HepG2 (cell line): ENCODE measurements at regions not wholly inside any gene's neighbourhood (a gene's known extent, or its start where the extent isn't known, plus 50 kb on each side); places are given as distances from the start of the nearest gene placed in this dataset.

ENCODE experiments used
- ATF7 ChIP-seq, 2 experiments: fragments of 450-650 bp in 1 of 2; sonication (generic) in 1 of 2; formaldehyde crosslinking in 1 of 2; IDR thresholded peaks; 2 replicates each; pipeline versions ENCODE4 v1.4.0 to v1.6.1; 2016 to 2020; ENCODE audit warnings: antibody characterized with exemption in 1 of 2, mild to moderate bottlenecking in 1 of 2, missing genetic modification reagents in 1 of 2
- CHD4 ChIP-seq: fragments of 200-600 bp; sonication (generic); IDR thresholded peaks from 2 replicates; pipeline ENCODE4 v1.7.0; 2017; ENCODE audit warnings: mild to moderate bottlenecking, low read length, borderline replicate concordance
- ESRRA ChIP-seq: sonication (generic); formaldehyde crosslinking; IDR thresholded peaks from 2 replicates; pipeline ENCODE4 v1.5.1; 2020; ENCODE audit warnings: mild to moderate bottlenecking, low read depth, missing genetic modification reagents
- MYC ChIP-seq: sonication (generic); formaldehyde crosslinking; IDR thresholded peaks from 2 replicates; pipeline ENCODE4 v1.9.0; 2021; ENCODE audit warnings: missing genetic modification reagents, borderline replicate concordance
- POLR2A ChIP-seq, 2 experiments: IDR thresholded peaks; 2 replicates each; pipeline ENCODE4 v1.6.1; 2011; ENCODE audit warnings: low read depth in 2 of 2, low read length in 2 of 2, mild to moderate bottlenecking in 1 of 2, moderate library complexity in 1 of 2; ENCODE audit not compliant: insufficient read depth in 1 of 2
- SP2 ChIP-seq: sonication (generic); formaldehyde crosslinking; IDR thresholded peaks from 2 replicates; pipeline ENCODE4 v1.5.1; 2020; ENCODE audit warnings: mild to moderate bottlenecking, missing genetic modification reagents
- YY1 ChIP-seq: IDR thresholded peaks from 2 replicates; pipeline ENCODE4 v1.6.1; 2011; ENCODE audit warnings: low read length, low read depth, moderate library complexity, mild to moderate bottlenecking; ENCODE audit not compliant: insufficient read depth, insufficient replicate concordance
- ZNF274 ChIP-seq: sonication (generic); formaldehyde crosslinking; IDR thresholded peaks from 2 replicates; pipeline ENCODE4 v1.5.1; 2020; ENCODE audit warnings: mild to moderate bottlenecking, missing genetic modification reagents
- ZNF468 ChIP-seq: sonication (generic); formaldehyde crosslinking; IDR thresholded peaks from 2 replicates; pipeline ENCODE4 v1.8.0; 2022; ENCODE audit warnings: mild to moderate bottlenecking, moderate library complexity, missing genetic modification reagents
- TF ChIP-seq, protein P1 (sequence below): sonication (generic); formaldehyde crosslinking; IDR thresholded peaks from 2 replicates; pipeline ENCODE4 v1.5.0; 2020; ENCODE audit warnings: mild to moderate bottlenecking, missing genetic modification reagents, moderate library complexity
- TF ChIP-seq, protein P2 (sequence below): sonication (generic); formaldehyde crosslinking; IDR thresholded peaks from 2 replicates; pipeline ENCODE4 v1.8.0; 2022; ENCODE audit warnings: mild to moderate bottlenecking, missing genetic modification reagents; ENCODE audit not compliant: insufficient replicate concordance
- TF ChIP-seq, protein P3 (sequence below): sonication (generic); formaldehyde crosslinking; conservative IDR thresholded peaks from 2 replicates; pipeline ENCODE4 v1.5.0; 2020; ENCODE audit warnings: missing genetic modification reagents
- TF ChIP-seq, protein P4 (sequence below), 2 experiments: IDR thresholded peaks; 2 replicates each; pipeline ENCODE4 v1.6.1; 2011 to 2012; ENCODE audit warnings: low read length in 2 of 2, borderline replicate concordance in 1 of 2, low read depth in 1 of 2, mild to moderate bottlenecking in 1 of 2, moderate library complexity in 1 of 2

DNA sequence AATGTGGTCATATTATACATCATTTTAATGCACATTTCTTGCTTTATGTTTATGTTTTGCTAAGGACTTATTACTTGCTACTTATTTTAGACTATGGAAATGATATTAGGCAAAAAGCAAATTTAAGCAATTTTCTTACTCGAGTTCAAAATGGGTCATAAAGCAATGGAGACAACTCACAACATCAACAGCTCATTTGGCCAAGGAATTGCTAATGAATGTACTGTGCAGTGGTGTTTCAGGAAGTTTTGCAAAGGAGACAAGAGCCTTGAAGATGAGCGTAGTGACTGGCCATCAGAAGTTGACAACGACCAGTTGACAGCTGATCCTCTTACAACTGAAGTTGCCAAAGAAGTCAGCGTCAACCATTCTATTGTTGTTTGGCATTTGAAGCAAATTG is 831.8 kb upstream of the SEL1L start:
- TF ChIP-seq ZNF468 (CRISPR knock-in tag) (no peak), CHD4 (no peak), YY1 (no peak), ATF7 (IDR thresholded peaks at IDR 0.05) (no peak), ATF7 (CRISPR knock-in tag; IDR thresholded peaks at IDR 0.05) (no peak), ESRRA (CRISPR knock-in tag) (no peak), ZNF274 (CRISPR knock-in tag) (no peak), SP2 (CRISPR knock-in tag) (no peak), POLR2A (IDR thresholded peaks at IDR 0.05; ENCODE audit: insufficient read depth in 1 of 2, low read depth in 2 of 2, low read length in 2 of 2) (no peak), MYC (CRISPR knock-in tag) (no peak)
- TF ChIP-seq, protein P1, sequence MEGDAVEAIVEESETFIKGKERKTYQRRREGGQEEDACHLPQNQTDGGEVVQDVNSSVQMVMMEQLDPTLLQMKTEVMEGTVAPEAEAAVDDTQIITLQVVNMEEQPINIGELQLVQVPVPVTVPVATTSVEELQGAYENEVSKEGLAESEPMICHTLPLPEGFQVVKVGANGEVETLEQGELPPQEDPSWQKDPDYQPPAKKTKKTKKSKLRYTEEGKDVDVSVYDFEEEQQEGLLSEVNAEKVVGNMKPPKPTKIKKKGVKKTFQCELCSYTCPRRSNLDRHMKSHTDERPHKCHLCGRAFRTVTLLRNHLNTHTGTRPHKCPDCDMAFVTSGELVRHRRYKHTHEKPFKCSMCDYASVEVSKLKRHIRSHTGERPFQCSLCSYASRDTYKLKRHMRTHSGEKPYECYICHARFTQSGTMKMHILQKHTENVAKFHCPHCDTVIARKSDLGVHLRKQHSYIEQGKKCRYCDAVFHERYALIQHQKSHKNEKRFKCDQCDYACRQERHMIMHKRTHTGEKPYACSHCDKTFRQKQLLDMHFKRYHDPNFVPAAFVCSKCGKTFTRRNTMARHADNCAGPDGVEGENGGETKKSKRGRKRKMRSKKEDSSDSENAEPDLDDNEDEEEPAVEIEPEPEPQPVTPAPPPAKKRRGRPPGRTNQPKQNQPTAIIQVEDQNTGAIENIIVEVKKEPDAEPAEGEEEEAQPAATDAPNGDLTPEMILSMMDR (CRISPR knock-in tag): no peak
- TF ChIP-seq, protein P2, sequence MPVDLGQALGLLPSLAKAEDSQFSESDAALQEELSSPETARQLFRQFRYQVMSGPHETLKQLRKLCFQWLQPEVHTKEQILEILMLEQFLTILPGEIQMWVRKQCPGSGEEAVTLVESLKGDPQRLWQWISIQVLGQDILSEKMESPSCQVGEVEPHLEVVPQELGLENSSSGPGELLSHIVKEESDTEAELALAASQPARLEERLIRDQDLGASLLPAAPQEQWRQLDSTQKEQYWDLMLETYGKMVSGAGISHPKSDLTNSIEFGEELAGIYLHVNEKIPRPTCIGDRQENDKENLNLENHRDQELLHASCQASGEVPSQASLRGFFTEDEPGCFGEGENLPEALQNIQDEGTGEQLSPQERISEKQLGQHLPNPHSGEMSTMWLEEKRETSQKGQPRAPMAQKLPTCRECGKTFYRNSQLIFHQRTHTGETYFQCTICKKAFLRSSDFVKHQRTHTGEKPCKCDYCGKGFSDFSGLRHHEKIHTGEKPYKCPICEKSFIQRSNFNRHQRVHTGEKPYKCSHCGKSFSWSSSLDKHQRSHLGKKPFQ: no peak
- TF ChIP-seq, protein P3, sequence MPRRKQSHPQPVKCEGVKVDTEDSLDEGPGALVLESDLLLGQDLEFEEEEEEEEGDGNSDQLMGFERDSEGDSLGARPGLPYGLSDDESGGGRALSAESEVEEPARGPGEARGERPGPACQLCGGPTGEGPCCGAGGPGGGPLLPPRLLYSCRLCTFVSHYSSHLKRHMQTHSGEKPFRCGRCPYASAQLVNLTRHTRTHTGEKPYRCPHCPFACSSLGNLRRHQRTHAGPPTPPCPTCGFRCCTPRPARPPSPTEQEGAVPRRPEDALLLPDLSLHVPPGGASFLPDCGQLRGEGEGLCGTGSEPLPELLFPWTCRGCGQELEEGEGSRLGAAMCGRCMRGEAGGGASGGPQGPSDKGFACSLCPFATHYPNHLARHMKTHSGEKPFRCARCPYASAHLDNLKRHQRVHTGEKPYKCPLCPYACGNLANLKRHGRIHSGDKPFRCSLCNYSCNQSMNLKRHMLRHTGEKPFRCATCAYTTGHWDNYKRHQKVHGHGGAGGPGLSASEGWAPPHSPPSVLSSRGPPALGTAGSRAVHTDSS: no peak
- TF ChIP-seq, protein P4, sequence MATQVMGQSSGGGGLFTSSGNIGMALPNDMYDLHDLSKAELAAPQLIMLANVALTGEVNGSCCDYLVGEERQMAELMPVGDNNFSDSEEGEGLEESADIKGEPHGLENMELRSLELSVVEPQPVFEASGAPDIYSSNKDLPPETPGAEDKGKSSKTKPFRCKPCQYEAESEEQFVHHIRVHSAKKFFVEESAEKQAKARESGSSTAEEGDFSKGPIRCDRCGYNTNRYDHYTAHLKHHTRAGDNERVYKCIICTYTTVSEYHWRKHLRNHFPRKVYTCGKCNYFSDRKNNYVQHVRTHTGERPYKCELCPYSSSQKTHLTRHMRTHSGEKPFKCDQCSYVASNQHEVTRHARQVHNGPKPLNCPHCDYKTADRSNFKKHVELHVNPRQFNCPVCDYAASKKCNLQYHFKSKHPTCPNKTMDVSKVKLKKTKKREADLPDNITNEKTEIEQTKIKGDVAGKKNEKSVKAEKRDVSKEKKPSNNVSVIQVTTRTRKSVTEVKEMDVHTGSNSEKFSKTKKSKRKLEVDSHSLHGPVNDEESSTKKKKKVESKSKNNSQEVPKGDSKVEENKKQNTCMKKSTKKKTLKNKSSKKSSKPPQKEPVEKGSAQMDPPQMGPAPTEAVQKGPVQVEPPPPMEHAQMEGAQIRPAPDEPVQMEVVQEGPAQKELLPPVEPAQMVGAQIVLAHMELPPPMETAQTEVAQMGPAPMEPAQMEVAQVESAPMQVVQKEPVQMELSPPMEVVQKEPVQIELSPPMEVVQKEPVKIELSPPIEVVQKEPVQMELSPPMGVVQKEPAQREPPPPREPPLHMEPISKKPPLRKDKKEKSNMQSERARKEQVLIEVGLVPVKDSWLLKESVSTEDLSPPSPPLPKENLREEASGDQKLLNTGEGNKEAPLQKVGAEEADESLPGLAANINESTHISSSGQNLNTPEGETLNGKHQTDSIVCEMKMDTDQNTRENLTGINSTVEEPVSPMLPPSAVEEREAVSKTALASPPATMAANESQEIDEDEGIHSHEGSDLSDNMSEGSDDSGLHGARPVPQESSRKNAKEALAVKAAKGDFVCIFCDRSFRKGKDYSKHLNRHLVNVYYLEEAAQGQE (IDR thresholded peaks at IDR 0.05; ENCODE audit: borderline replicate concordance in 1 of 2, low read depth in 1 of 2, low read length in 2 of 2): no peak
